T-helper 17 cell (primary cell): ENCODE measurements at regions not wholly inside any gene's neighbourhood (a gene's known extent, or its start where the extent isn't known, plus 50 kb on each side); places are given as distances from the start of the nearest gene placed in this dataset.
A peak's percentile ranks its signal among the peaks of the same experiment; 100 is the strongest.

Source experiments
- ATAC-seq: fragments of 150-1000 bp; cut with Tn5 transposase; 2 replicates; pipeline ENCODE4 v1.10.0; 2021; ENCODE audit warnings: mild to moderate bottlenecking, moderate library complexity
- DNase-seq, 3 donors: peaks; one replicate each; pipeline versions ENCODE4 v3.0.0 to v3.0.0-alpha.2; 2020 to 2021
- H3K9me3 ChIP-seq: one replicate; pipeline ENCODE4 v1.7.0; 2013; ENCODE audit warnings: low read length, mild to moderate bottlenecking; ENCODE audit not compliant: control insufficient read depth, poor library complexity, severe bottlenecking
- H3K27ac Mint-ChIP-seq: one replicate; pipeline ENCODE4 v1.8.0; 2022; ENCODE audit warnings: mild to moderate bottlenecking, moderate library complexity, mixed read lengths
- H3K27me3 Mint-ChIP-seq: one replicate; pipeline ENCODE4 v1.8.0; 2022; ENCODE audit warnings: mixed read lengths
- H3K36me3 Mint-ChIP-seq: one replicate; pipeline ENCODE4 v1.8.0; 2022; ENCODE audit warnings: low read depth, mixed read lengths
- H3K4me1 Mint-ChIP-seq: one replicate; pipeline ENCODE4 v1.8.0; 2022; ENCODE audit warnings: mild to moderate bottlenecking, mixed read lengths
- H3K4me3 Mint-ChIP-seq: one replicate; pipeline ENCODE4 v1.8.0; 2022; ENCODE audit warnings: mild to moderate bottlenecking, moderate library complexity, mixed read lengths

GRCh38 chr6:90387826-90388225, 91.2 kb upstream of the BACH2 start:
- DNase-seq (no peak), ATAC-seq (no peak)
- H3K4me3 Mint-ChIP-seq: no peak overlapping the region
- H3K27ac Mint-ChIP-seq: no peak overlapping the region
- H3K4me1 Mint-ChIP-seq: peaks cover 9% of the 10 kb centered on the region
- peaks cover 16% of the 10 kb centered on the region for H3K27me3 Mint-ChIP-seq
- H3K36me3 Mint-ChIP-seq: peaks cover 5% of the 10 kb centered on the region
- H3K9me3 ChIP-seq: no peaks in the 10 kb centered on the region

GRCh38 chr6:90387383-90387775, 90.7 kb upstream of the BACH2 start:
- ATAC-seq (no peak), DNase-seq (no peak)
- no peaks in the 10 kb centered on the region for H3K9me3 ChIP-seq
- no peak overlapping the region for H3K27ac Mint-ChIP-seq
- H3K36me3 Mint-ChIP-seq: peaks cover 5% of the 10 kb centered on the region
- peaks cover 8% of the 10 kb centered on the region for H3K4me1 Mint-ChIP-seq
- H3K4me3 Mint-ChIP-seq: no peak overlapping the region
- peaks cover 16% of the 10 kb centered on the region for H3K27me3 Mint-ChIP-seq

DNA sequence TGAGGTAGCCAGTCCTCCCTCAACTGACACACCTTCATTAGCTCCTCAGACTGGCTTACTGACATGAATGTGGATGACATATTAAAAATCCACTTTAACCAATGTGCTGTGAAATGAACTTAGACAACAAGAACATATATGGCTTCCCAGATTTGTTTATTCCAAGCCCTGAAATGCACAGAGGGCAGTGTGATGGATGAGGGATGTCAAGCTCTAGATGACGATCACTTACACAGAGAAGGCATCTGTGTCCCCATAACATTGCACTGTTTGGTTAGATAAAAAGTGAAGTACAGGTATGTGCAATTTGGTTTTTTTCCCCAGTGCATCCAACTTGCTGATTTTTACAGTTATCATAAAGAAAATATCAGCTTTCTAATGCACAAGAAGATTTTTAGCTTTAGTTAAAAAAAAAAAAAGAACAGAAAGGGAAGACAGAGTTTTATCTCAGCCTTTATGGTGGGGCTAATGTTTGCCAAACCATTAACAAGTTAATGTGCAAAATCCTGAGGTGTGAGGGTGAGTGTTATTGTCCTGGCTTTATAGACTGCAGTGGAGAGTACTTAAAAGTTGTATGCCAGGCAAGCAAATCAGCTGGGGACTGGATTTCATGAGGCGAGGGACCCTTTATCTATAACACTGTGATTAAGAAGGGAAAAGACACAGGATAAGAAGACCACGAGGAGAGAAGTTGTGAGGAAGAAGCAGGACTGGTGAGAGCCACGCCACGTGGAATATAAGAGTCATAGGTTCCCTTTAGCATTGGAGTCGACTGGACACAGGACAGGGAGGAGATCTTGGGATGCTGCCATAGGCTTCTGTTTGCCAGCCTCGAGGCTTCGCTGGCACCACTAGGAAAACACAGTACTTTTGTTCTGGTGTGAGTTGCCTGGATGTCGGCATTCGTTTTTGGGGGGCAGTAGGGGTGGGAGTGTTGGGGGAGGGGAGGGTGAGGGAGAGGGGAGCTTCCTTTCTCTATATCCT, 90.0 kb upstream of the BACH2 start:
- Mint-ChIP-seq H3K4me3 (no peak overlapping the region), H3K27me3 (peaks cover 22% of the 10 kb centered on the region), H3K36me3 (peaks cover 5% of the 10 kb centered on the region), H3K4me1 (peaks cover 8% of the 10 kb centered on the region), H3K27ac (no peak overlapping the region)
- no peaks in the 10 kb centered on the region for H3K9me3 ChIP-seq
- DNase-seq (no peak), ATAC-seq (no peak)

GRCh38 chr6:90385759-90386313, 89.2 kb upstream of the BACH2 start:
- Mint-ChIP-seq H3K4me3 (no peak overlapping the region), H3K27me3 (peaks cover 30% of the 10 kb centered on the region), H3K4me1 (peaks cover 8% of the 10 kb centered on the region), H3K36me3 (peaks cover 5% of the 10 kb centered on the region), H3K27ac (peak overlapping the region; percentile 43)
- ATAC-seq: no peak
- no peaks in the 10 kb centered on the region for H3K9me3 ChIP-seq
- no peak for DNase-seq

DNA sequence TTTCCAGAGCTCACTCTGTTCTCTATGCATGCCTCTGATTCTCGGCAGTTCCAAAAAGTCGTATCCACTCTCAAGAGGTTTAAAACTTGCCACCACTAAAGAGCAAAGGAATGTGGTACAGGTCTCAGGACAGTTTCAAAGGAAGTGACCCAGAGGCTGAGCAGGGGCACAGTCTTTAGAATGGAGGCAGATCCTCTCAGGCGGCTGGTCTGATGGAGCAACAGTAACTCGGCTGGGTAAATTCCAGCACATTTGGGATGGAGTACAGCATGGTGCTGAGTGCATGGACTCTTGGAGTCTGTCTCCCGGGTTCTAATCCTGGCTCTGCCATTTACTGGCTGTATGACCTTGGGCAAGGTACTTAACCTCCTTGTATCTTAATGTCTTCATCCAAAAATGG, 88.1 kb upstream of the BACH2 start:
- Mint-ChIP-seq H3K36me3 (peaks cover 5% of the 10 kb centered on the region), H3K4me1 (peaks cover 8% of the 10 kb centered on the region), H3K27ac (no peak overlapping the region), H3K27me3 (peaks cover 31% of the 10 kb centered on the region), H3K4me3 (no peak overlapping the region)
- DNase-seq (no peak), ATAC-seq (no peak)
- H3K9me3 ChIP-seq: no peaks in the 10 kb centered on the region

DNA sequence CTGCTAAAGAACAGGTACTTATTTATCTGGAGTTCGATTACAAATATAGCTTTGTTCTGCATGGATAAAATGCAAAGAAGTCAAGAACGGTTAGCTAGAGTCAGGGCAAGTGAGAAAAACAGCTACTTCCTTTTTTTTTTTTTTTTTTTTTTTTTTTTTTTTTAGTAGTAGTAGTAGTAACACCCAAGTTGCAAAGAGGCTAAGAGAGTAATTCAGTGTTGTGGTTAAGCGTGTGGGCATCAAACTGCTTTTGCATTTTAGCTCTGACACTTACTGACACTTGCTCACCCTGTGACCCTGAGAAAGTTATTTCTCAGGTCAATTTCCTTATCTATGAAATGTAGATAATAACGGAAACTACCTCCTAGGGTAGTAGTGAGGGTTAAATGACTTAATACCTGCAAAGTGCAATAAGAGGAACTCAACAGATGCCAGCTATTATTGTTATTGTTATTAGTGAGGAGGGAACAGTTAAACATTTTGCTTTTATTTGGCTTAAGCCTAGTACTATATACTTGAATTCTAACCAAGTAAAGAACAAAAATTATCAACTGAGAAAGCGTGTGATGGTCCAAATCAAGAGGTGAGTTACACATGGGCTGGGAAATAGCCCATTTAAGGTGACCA, 86.7 kb upstream of the BACH2 start:
- H3K27me3 Mint-ChIP-seq: peaks cover 31% of the 10 kb centered on the region
- H3K4me1 Mint-ChIP-seq: peaks cover 8% of the 10 kb centered on the region
- ATAC-seq (peak; percentile 47), DNase-seq (no peak)
- H3K4me3 Mint-ChIP-seq: no peak overlapping the region
- H3K36me3 Mint-ChIP-seq: peaks cover 7% of the 10 kb centered on the region
- no peak overlapping the region for H3K27ac Mint-ChIP-seq
- H3K9me3 ChIP-seq: no peaks in the 10 kb centered on the region

DNA sequence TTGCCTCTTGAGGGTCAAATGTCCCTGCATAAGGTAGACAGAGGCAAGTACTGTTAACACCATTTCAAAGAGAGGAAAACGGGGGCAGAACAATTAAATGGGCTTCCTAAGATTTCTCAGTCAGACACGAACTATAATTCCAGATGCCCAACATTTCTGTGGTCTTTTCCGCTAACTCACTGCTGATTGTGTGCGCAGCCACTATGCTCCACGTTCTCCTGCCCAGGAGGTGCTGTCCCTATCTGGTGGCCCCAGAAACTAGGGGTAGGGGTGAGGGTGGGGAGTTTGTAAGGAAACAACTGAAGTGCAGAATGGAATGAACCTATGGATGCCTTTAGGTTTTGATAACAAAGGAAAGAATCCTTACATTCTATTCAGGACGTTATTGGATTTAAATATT, 86.1 kb upstream of the BACH2 start:
- H3K4me1 Mint-ChIP-seq: peaks cover 6% of the 10 kb centered on the region
- peaks cover 7% of the 10 kb centered on the region for H3K36me3 Mint-ChIP-seq
- no peak overlapping the region for H3K27ac Mint-ChIP-seq
- H3K27me3 Mint-ChIP-seq: peaks cover 31% of the 10 kb centered on the region
- ATAC-seq (no peak), DNase-seq (no peak)
- no peaks in the 10 kb centered on the region for H3K9me3 ChIP-seq
- no peak overlapping the region for H3K4me3 Mint-ChIP-seq

DNA sequence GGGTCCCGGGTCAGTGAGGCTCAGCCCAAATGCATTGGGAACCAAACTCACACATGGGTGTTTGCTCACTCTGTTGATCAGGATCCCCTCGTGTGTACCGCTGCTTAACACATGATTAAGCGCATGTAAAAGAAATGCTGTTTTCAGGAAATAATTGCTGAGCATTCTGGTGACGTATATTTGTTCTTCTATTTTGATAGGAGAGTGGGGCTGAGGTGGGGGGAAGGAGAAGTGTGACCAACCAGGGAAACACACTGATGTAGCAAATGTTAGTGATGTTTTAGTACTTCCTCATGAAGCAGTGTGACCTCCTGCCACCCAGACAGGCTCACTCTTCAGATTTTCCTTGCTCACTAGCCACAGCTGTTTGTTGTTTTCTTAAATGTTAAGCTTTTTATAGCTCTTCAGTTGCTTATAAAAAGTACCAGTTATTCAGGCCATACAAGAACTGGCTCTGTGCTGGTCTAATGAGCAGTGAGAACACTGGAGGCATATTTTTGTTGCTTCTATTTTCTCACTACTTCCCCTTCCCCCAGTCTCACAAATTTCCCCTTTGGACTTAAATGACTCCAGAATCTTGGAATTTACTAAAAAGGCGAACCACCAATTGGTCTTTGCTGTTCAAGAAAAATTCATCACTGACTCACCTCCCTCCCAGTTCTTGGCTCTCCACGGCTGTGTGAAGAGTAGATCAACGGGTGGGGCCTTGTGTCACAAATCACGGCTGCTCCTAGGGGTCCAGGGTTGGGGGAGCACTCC, 79.2 kb upstream of the BACH2 start:
- H3K9me3 ChIP-seq: no peaks in the 10 kb centered on the region
- ATAC-seq (peak; percentile 89), DNase-seq (no peak)
- no peak overlapping the region for H3K27ac Mint-ChIP-seq
- peaks cover 2% of the 10 kb centered on the region for H3K4me1 Mint-ChIP-seq
- H3K27me3 Mint-ChIP-seq: peaks cover under 1% of the 10 kb centered on the region
- peaks cover 2% of the 10 kb centered on the region for H3K36me3 Mint-ChIP-seq
- no peak overlapping the region for H3K4me3 Mint-ChIP-seq

GRCh38 chr6:90374201-90374600, 77.6 kb upstream of the BACH2 start:
- ATAC-seq: no peak
- Mint-ChIP-seq H3K4me3 (no peak overlapping the region), H3K27ac (no peak overlapping the region), H3K27me3 (no peaks in the 10 kb centered on the region), H3K4me1 (peaks cover 4% of the 10 kb centered on the region), H3K36me3 (peaks cover under 1% of the 10 kb centered on the region)
- no peaks in the 10 kb centered on the region for H3K9me3 ChIP-seq
- no peak for DNase-seq

- peaks cover 8% of the 10 kb centered on the region for H3K4me1 Mint-ChIP-seq
- H3K9me3 ChIP-seq: no peaks in the 10 kb centered on the region
- ATAC-seq: no peak
- no peak for DNase-seq
- H3K36me3 Mint-ChIP-seq: no peaks in the 10 kb centered on the region
- H3K27ac Mint-ChIP-seq: no peak overlapping the region
- H3K27me3 Mint-ChIP-seq: no peaks in the 10 kb centered on the region
- no peak overlapping the region for H3K4me3 Mint-ChIP-seq
Measured at GRCh38 chr6:90372885-90373284, 76.2 kb upstream of the BACH2 start.

DNA sequence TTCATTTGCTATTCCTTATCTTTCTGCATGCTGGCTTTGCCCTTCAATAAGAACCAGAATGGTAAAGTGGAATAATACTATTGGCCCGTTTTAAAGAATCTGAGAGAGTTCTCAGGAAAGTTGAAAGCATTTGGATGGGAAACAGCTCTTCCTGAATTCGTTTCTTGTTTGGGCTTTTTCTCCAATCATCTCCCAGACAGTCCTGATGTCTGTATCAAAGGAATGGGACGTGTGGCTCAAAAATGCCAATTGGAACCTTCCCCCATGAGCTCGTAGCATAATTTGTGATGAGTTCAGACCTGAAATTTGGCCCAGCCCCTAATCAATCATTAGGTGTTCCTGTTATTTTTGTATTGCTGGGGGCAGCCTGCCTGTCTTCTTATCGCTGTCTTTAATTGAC, 75.8 kb upstream of the BACH2 start:
- no peak overlapping the region for H3K27ac Mint-ChIP-seq
- H3K36me3 Mint-ChIP-seq: no peaks in the 10 kb centered on the region
- H3K27me3 Mint-ChIP-seq: no peaks in the 10 kb centered on the region
- ATAC-seq (no peak), DNase-seq (no peak)
- peaks cover 8% of the 10 kb centered on the region for H3K4me1 Mint-ChIP-seq
- H3K9me3 ChIP-seq: no peaks in the 10 kb centered on the region
- no peak overlapping the region for H3K4me3 Mint-ChIP-seq

GRCh38 chr6:90370493-90370959, 73.9 kb upstream of the BACH2 start:
- Mint-ChIP-seq H3K4me1 (peaks cover 8% of the 10 kb centered on the region), H3K27ac (no peak overlapping the region), H3K27me3 (no peaks in the 10 kb centered on the region), H3K36me3 (no peaks in the 10 kb centered on the region), H3K4me3 (no peak overlapping the region)
- no peaks in the 10 kb centered on the region for H3K9me3 ChIP-seq
- DNase-seq (no peak), ATAC-seq (no peak)

GRCh38 chr6:90369651-90370050, 73.0 kb upstream of the BACH2 start:
- Mint-ChIP-seq H3K27ac (no peak overlapping the region), H3K4me3 (no peak overlapping the region)

More at GRCh38 chr6:90369651-90370050, 73.0 kb upstream of the BACH2 start:
- Mint-ChIP-seq H3K36me3 (no peaks in the 10 kb centered on the region), H3K27me3 (no peaks in the 10 kb centered on the region), H3K4me1 (peaks cover 6% of the 10 kb centered on the region)
- ATAC-seq: no peak
- DNase-seq: no peak
- H3K9me3 ChIP-seq: no peaks in the 10 kb centered on the region
